GM12878 (cell line): ENCODE measurements at regions not wholly inside any gene's neighbourhood (a gene's known extent, or its start where the extent isn't known, plus 50 kb on each side); places are given as distances from the start of the nearest gene placed in this dataset.

Experiments
- ATAC-seq: fragments of 200-7000 bp; cut with Tn5 transposase; 3 replicates; pipeline ENCODE4 v1.9.1; 2020; ENCODE audit warnings: mild to moderate bottlenecking, moderate library complexity
- BruUV-seq: library from RNA; stranded (reverse); fragments of 400-500 nt; replicated peaks from 2 replicates; lab custom pipeline; 2021; lab: Mats Ljungman, UMichigan
- CTCF ChIA-PET: fragments of 300-600 bp; sonication (Branson Sonifier 250); formaldehyde crosslinking; extraction: SDS; loops from one replicate; lab custom pipeline; 2021; ENCODE audit warnings: inconsistent platforms; lab: Yijun Ruan, JAX
- POLR2A ChIA-PET: fragments of 350-600 bp; formaldehyde crosslinking; extraction: SDS; loops from one replicate; lab custom pipeline; 2021; ENCODE audit warnings: inconsistent platforms; lab: Charles Lee
- RAD21 ChIA-PET: fragments of 300-600 bp; sonication (Branson Sonifier 250); formaldehyde crosslinking; loops from one replicate; lab custom pipeline; 2023; ENCODE audit warnings: antibody characterized with exemption; ENCODE audit not compliant: unreplicated experiment; lab: Charles Lee
- SMC1A ChIA-PET: fragments of 300-600 bp; sonication (Branson Sonifier 250); formaldehyde crosslinking; loops from one replicate; lab custom pipeline; 2023; ENCODE audit not compliant: unreplicated experiment, uncharacterized antibody; lab: Charles Lee
- DNase-seq: peaks from one replicate; pipeline ENCODE4 v3.0.0-alpha.2; 2011; ENCODE audit warnings: low read depth, low spot score
- FAIRE-seq: peaks from 3 replicates; lab custom pipeline; 2011; peaks lifted over from hg19 to GRCh38; lab: Jason Lieb, UNC
- H2AFZ ChIP-seq: 2 replicates; pipeline ENCODE4 v1.6.0; 2011; ENCODE audit warnings: low read depth, low read length, control low read depth; ENCODE audit not compliant: control insufficient read depth
- H3K27ac ChIP-seq: 2 replicates; pipeline ENCODE4 v1.5.1; 2011; ENCODE audit warnings: control low read depth; ENCODE audit not compliant: control insufficient read depth, insufficient read depth
- H3K27me3 ChIP-seq, 2 experiments: replicated peaks in 1 of 2; 2 replicates each; pipeline versions ENCODE4 v1.6.0 to v1.6.1; 2011; ENCODE audit warnings: low read length in 1 of 2; ENCODE audit not compliant: control insufficient read depth in 2 of 2, insufficient read depth in 2 of 2
- H3K36me3 ChIP-seq, 2 experiments: 2 replicates each; pipeline ENCODE4 v1.5.1; 2011; ENCODE audit warnings: low read length in 1 of 2; ENCODE audit not compliant: control insufficient read depth in 2 of 2, insufficient read depth in 2 of 2
- H3K4me1 ChIP-seq: 2 replicates; pipeline ENCODE4 v1.6.1; 2011; ENCODE audit warnings: mild to moderate bottlenecking, low read length, moderate library complexity, mixed read lengths; ENCODE audit not compliant: control insufficient read depth, insufficient read depth
- H3K4me2 ChIP-seq: 2 replicates; pipeline ENCODE4 v1.6.0; 2011; ENCODE audit warnings: control low read depth; ENCODE audit not compliant: control insufficient read depth, insufficient read depth
- H3K4me3 ChIP-seq: fragments of 200-600 bp; sonication (generic); 2 replicates; pipeline ENCODE4 v1.5.1; 2016
- H3K79me2 ChIP-seq: 2 replicates; pipeline ENCODE4 v1.6.0; 2011; ENCODE audit warnings: low read length; ENCODE audit not compliant: control insufficient read depth, insufficient read depth
- H3K9ac ChIP-seq: 2 replicates; pipeline ENCODE4 v1.8.0; 2011; ENCODE audit warnings: low read length, control low read depth, mixed read lengths; ENCODE audit not compliant: control insufficient read depth, insufficient read depth
- H3K9me3 ChIP-seq: replicated peaks from 3 replicates; pipeline ENCODE4 v1.5.1; 2011; ENCODE audit warnings: mild to moderate bottlenecking, low read length; ENCODE audit not compliant: control insufficient read depth, insufficient read depth
- H4K20me1 ChIP-seq: 2 replicates; pipeline ENCODE4 v1.6.0; 2011; ENCODE audit not compliant: control insufficient read depth, insufficient read depth
- BACH1 ChIP-seq: fragments of 450-650 bp; IDR thresholded peaks from 2 replicates; pipeline ENCODE4 v1.6.1; 2017; ENCODE audit warnings: mild to moderate bottlenecking, borderline replicate concordance
- BRCA1 ChIP-seq: IDR thresholded peaks from 2 replicates; pipeline ENCODE4 v1.6.1; 2011; ENCODE audit warnings: low read depth, low read length, improper control_type of control experiment
- ELK1 ChIP-seq: IDR thresholded peaks from 2 replicates; pipeline ENCODE4 v1.6.1; 2012; ENCODE audit warnings: low read depth, low read length, improper control_type of control experiment
- GATAD2B ChIP-seq: fragments of 450-650 bp; conservative IDR thresholded peaks from 2 replicates; pipeline ENCODE4 v1.6.1; 2017; ENCODE audit warnings: low read depth, mild to moderate bottlenecking, moderate library complexity
- KAT2A ChIP-seq: conservative IDR thresholded peaks from 2 replicates; pipeline ENCODE4 v1.6.1; 2011; ENCODE audit warnings: low read depth, low read length; ENCODE audit not compliant: control insufficient read depth
- NKRF ChIP-seq: fragments of 450-650 bp; conservative IDR thresholded peaks from 2 replicates; pipeline ENCODE4 v1.6.1; 2017; ENCODE audit warnings: mild to moderate bottlenecking, moderate library complexity
- RBBP5 ChIP-seq: fragments of 200-600 bp; sonication (generic); conservative IDR thresholded peaks from 2 replicates; pipeline ENCODE4 v1.6.1; 2016
- SRF ChIP-seq, 2 experiments: IDR thresholded peaks; 2 replicates each; pipeline ENCODE4 v1.6.1; 2011; ENCODE audit warnings: low read depth in 2 of 2, low read length in 2 of 2, mild to moderate bottlenecking in 1 of 2, moderate library complexity in 1 of 2
- ZNF217 ChIP-seq: fragments of 450-650 bp; IDR thresholded peaks from 2 replicates; pipeline ENCODE4 v1.6.1; 2017; ENCODE audit warnings: antibody characterized with exemption, mild to moderate bottlenecking
- ZNF622 ChIP-seq: fragments of 450-650 bp; IDR thresholded peaks from 2 replicates; pipeline ENCODE4 v1.6.1; 2017; ENCODE audit warnings: mild to moderate bottlenecking, inconsistent platforms
- in situ Hi-C: fragments of 300-500 bp; cut with MboI; formaldehyde crosslinking; loops from 9 replicates; pipeline ENCODE4 v1.14.3; 2018; ENCODE audit warnings: mixed read lengths
- intact Hi-C: fragments of 100-400 bp; cut with micrococcal nuclease; formaldehyde crosslinking; loops from one replicate; pipeline ENCODE4 v1.14.2; 2022; ENCODE audit not compliant: unreplicated experiment
- TF ChIP-seq, protein P1 (sequence below): fragments of 450-650 bp; IDR thresholded peaks from 2 replicates; pipeline ENCODE4 v1.6.1; 2016; ENCODE audit warnings: mild to moderate bottlenecking, moderate library complexity, borderline replicate concordance
- TF ChIP-seq, protein P2 (sequence below): IDR thresholded peaks from 2 replicates; pipeline ENCODE4 v1.6.1; 2011; ENCODE audit warnings: borderline replicate concordance, low read depth, mild to moderate bottlenecking, moderate library complexity, low read length; ENCODE audit not compliant: insufficient read depth, poor library complexity, severe bottlenecking

- TF ChIP-seq, protein P1, sequence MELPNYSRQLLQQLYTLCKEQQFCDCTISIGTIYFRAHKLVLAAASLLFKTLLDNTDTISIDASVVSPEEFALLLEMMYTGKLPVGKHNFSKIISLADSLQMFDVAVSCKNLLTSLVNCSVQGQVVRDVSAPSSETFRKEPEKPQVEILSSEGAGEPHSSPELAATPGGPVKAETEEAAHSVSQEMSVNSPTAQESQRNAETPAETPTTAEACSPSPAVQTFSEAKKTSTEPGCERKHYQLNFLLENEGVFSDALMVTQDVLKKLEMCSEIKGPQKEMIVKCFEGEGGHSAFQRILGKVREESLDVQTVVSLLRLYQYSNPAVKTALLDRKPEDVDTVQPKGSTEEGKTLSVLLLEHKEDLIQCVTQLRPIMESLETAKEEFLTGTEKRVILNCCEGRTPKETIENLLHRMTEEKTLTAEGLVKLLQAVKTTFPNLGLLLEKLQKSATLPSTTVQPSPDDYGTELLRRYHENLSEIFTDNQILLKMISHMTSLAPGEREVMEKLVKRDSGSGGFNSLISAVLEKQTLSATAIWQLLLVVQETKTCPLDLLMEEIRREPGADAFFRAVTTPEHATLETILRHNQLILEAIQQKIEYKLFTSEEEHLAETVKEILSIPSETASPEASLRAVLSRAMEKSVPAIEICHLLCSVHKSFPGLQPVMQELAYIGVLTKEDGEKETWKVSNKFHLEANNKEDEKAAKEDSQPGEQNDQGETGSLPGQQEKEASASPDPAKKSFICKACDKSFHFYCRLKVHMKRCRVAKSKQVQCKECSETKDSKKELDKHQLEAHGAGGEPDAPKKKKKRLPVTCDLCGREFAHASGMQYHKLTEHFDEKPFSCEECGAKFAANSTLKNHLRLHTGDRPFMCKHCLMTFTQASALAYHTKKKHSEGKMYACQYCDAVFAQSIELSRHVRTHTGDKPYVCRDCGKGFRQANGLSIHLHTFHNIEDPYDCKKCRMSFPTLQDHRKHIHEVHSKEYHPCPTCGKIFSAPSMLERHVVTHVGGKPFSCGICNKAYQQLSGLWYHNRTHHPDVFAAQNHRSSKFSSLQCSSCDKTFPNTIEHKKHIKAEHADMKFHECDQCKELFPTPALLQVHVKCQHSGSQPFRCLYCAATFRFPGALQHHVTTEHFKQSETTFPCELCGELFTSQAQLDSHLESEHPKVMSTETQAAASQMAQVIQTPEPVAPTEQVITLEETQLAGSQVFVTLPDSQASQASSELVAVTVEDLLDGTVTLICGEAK = no peak
- TF ChIP-seq SRF (IDR thresholded peaks at IDR 0.05; ENCODE audit: low read depth in 2 of 2, low read length in 2 of 2) (no peak), NKRF (no peak), GATAD2B (no peak), ZNF622 (no peak), ELK1 (no peak)
Measured at GRCh38 chr9:79246170-79246569, 325.6 kb upstream of the TLE4 start (continued).

DNA sequence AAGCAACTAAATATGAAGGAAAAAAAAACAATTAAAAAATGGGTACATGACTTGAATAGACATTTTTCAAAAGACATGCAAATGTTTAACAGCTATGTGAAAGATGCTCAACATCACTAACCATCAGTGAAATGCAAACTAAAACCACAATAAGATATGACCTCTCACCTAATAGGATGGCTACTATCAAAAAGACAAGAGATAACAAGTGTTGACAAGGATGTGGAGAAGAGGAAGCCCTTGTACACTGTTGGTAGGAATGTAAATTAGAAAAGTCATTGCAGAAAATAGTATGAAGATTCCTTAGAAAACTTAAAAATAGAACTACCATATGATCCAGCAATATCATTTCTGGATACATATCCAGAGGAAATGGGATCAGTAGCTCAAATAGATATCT lies 324.7 kb upstream of the TLE4 start:
- RAD21 ChIA-PET = no interaction called here
- ATAC-seq (no peak), DNase-seq (no peak), FAIRE-seq (peak; percentile 74)
- Histone ChIP-seq H3K4me3 (no peak overlapping the region), H3K4me2 (no peak overlapping the region), H3K4me1 (no peaks in the 10 kb centered on the region), H3K36me3 (no peaks in the 10 kb centered on the region), H3K27me3 (no peaks in the 10 kb centered on the region), H2AFZ (no peak overlapping the region), H3K9ac (no peak overlapping the region), H3K79me2 (no peaks in the 10 kb centered on the region), H4K20me1 (no peaks in the 10 kb centered on the region), H3K27ac (no peak overlapping the region), H3K9me3 (no peaks in the 10 kb centered on the region)
- POLR2A ChIA-PET = no interaction called here
- TF ChIP-seq BRCA1 (no peak), KAT2A (no peak), ZNF217 (no peak), RBBP5 (no peak), BACH1 (no peak)
- TF ChIP-seq, protein P2, sequence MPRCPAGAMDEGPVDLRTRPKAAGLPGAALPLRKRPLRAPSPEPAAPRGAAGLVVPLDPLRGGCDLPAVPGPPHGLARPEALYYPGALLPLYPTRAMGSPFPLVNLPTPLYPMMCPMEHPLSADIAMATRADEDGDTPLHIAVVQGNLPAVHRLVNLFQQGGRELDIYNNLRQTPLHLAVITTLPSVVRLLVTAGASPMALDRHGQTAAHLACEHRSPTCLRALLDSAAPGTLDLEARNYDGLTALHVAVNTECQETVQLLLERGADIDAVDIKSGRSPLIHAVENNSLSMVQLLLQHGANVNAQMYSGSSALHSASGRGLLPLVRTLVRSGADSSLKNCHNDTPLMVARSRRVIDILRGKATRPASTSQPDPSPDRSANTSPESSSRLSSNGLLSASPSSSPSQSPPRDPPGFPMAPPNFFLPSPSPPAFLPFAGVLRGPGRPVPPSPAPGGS = no peak
- in situ Hi-C loops = no loop called here
- CTCF ChIA-PET = no interaction called here
- no TSS peak for BruUV-seq
- intact Hi-C loops = no loop called here
- SMC1A ChIA-PET = no interaction called here
